ENCODE measurements at regions not wholly inside any gene's neighbourhood (a gene's known extent, or its start where the extent isn't known, plus 50 kb on each side); places are given as distances from the start of the nearest gene placed in this dataset.

- intact Hi-C loops (cut with micrococcal nuclease) (no loop called here), dilution Hi-C loops (cut with MboI; ENCODE audit: extremely low pct_ligation_motif_present, low sequenced_read_pairs) (no loop called here)
- Histone ChIP-seq H2AFZ (ENCODE audit: low read depth, low read length) (no peak overlapping the region), H3K9me1 (replicated peaks; ENCODE audit: control insufficient read depth, extremely low read depth, insufficient read depth, low read length) (no peaks in the 10 kb centered on the region), H3K27me3 (ENCODE audit: control insufficient read depth in 2 of 2, insufficient read depth in 2 of 2, low read length in 2 of 2) (peaks cover 5 to 15% of the 10 kb centered on the region in 2 experiments), H3K27ac (ENCODE audit: insufficient read depth, low read depth, low read length) (no peak overlapping the region), H3K4me1 (ENCODE audit: control insufficient read depth, extremely low read depth, insufficient read depth, low read length) (no peaks in the 10 kb centered on the region), H3K36me3 (ENCODE audit: control insufficient read depth in 2 of 2, extremely low read depth in 1 of 2, insufficient read depth in 2 of 2, low read length in 2 of 2) (no peaks in the 10 kb centered on the region), H3K9me3 (replicated peaks; ENCODE audit: control insufficient read depth, insufficient read depth, low read length) (no peaks in the 10 kb centered on the region), H3K4me3 (replicated peaks in 1 of 3; ENCODE audit: insufficient read depth in 1 of 3, low read depth in 1 of 3, low read length in 3 of 3) (no peak overlapping the region), H4K20me1 (replicated peaks; ENCODE audit: control insufficient read depth, extremely low read depth, insufficient read depth, low read length) (no peaks in the 10 kb centered on the region), H3K9ac (replicated peaks; ENCODE audit: extremely low read depth, insufficient read depth, low read length) (no peak overlapping the region), H3K79me2 (ENCODE audit: control insufficient read depth, insufficient read depth, low read length) (no peaks in the 10 kb centered on the region), H3K4me2 (ENCODE audit: insufficient read depth, low read length) (no peak overlapping the region)
- BruUV-seq (replicated peaks) = no TSS peak
- TF ChIP-seq POLR2A (IDR thresholded peaks at IDR 0.05; ENCODE audit: low read depth, low read length) (no peak), EZH2 (IDR thresholded peaks at IDR 0.05; ENCODE audit: borderline replicate concordance, low read depth, low read length, severe bottlenecking) (no peak), POLR2AphosphoS5 (IDR thresholded peaks at IDR 0.05; ENCODE audit: insufficient read depth, low read depth, low read length) (no peak), CTCF (IDR thresholded peaks at IDR 0.05; ENCODE audit: extremely low read depth in 1 of 2, insufficient read depth in 1 of 2, low read depth in 1 of 2, low read length in 2 of 2) (no peak), FOS (IDR thresholded peaks at IDR 0.05; ENCODE audit: borderline replicate concordance, insufficient read depth, low read length) (no peak), GATA2 (IDR thresholded peaks at IDR 0.05; ENCODE audit: insufficient read depth, insufficient read length, low read depth, low read length) (no peak)
- CTCF ChIA-PET = no interaction called here
- FAIRE-seq = peak; percentile 38
- POLR2A ChIA-PET = no interaction called here
- DNase-seq (ENCODE audit: low read depth, low spot score) = peak; percentile 73
Observed at GRCh38 chr3:72155391-72156064, 370.6 kb upstream of the PROK2 start.

All from endothelial cell of umbilical vein (primary cell).